ENCODE measurements at regions not wholly inside any gene's neighbourhood (a gene's known extent, or its start where the extent isn't known, plus 50 kb on each side); places are given as distances from the start of the nearest gene placed in this dataset.

GRCh38 chr12:45658020-45658419 lies 71.5 kb upstream of the ARID2 start:
- TF ChIP-seq Cebpa-rat (IDR thresholded peaks at IDR 0.05) = no peak
- H3K27ac ChIP-seq = no peak overlapping the region
- H3K4me2 ChIP-seq = peak overlapping the region; percentile 52
- no peaks in the 10 kb centered on the region for H3K9me3 ChIP-seq
- no peaks in the 10 kb centered on the region for H4K20me1 ChIP-seq
- no peak overlapping the region for H3K4me3 ChIP-seq
- no peaks in the 10 kb centered on the region for H3K27me3 ChIP-seq
- no peak overlapping the region for H3K9ac ChIP-seq
- H3K4me1 ChIP-seq = peaks cover 15% of the 10 kb centered on the region
- H3K36me3 ChIP-seq = no peaks in the 10 kb centered on the region

DNA sequence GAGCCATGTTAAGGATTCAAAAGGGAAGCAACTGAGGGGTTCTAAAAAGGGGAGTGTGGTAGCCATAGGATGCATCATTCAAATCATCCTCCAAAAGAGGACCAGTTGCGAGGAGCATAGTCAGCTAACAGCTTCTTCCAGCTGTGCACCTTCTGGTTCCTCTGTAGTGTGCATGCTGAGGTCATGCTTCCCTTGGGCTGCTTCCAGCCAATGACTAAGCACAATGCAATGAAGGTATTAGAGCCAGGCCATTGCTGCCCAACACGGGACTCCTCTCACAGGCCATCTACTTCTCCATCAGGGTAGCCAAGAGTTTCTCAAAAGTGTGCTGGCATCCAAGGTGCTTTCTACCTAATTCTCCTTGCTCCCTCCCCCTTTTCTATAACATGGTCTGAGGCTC lies 69.2 kb upstream of the ARID2 start:
- Histone ChIP-seq H3K9me3 (no peaks in the 10 kb centered on the region), H3K27ac (no peak overlapping the region), H3K9ac (no peak overlapping the region), H3K36me3 (no peaks in the 10 kb centered on the region), H3K4me1 (peaks cover 15% of the 10 kb centered on the region), H3K4me3 (no peak overlapping the region), H3K27me3 (no peaks in the 10 kb centered on the region), H3K4me2 (no peak overlapping the region), H4K20me1 (no peaks in the 10 kb centered on the region)
- no peak for TF ChIP-seq Cebpa-rat (IDR thresholded peaks at IDR 0.05)

- H3K27me3 ChIP-seq = no peaks in the 10 kb centered on the region
- no peak overlapping the region for H3K4me2 ChIP-seq
- TF ChIP-seq Cebpa-rat (IDR thresholded peaks at IDR 0.05) = no peak
- no peak overlapping the region for H3K9ac ChIP-seq
- no peaks in the 10 kb centered on the region for H3K4me1 ChIP-seq
- no peak overlapping the region for H3K27ac ChIP-seq
- no peak overlapping the region for H3K4me3 ChIP-seq
- H3K9me3 ChIP-seq = no peaks in the 10 kb centered on the region
- no peaks in the 10 kb centered on the region for H4K20me1 ChIP-seq
- H3K36me3 ChIP-seq = no peaks in the 10 kb centered on the region
These were observed 66.1 kb upstream of the ARID2 start for GRCh38 chr12:45663455-45663854.

GRCh38 chr12:45665941-45666340 lies 63.6 kb upstream of the ARID2 start:
- Histone ChIP-seq H4K20me1 (no peaks in the 10 kb centered on the region), H3K9ac (no peak overlapping the region), H3K4me1 (peaks cover 25% of the 10 kb centered on the region), H3K27me3 (no peaks in the 10 kb centered on the region), H3K4me2 (no peak overlapping the region), H3K27ac (no peak overlapping the region), H3K4me3 (no peak overlapping the region), H3K9me3 (no peaks in the 10 kb centered on the region), H3K36me3 (no peaks in the 10 kb centered on the region)
- no peak for TF ChIP-seq Cebpa-rat (IDR thresholded peaks at IDR 0.05)

- H3K36me3 ChIP-seq = no peaks in the 10 kb centered on the region
- peaks cover 28% of the 10 kb centered on the region for H3K4me1 ChIP-seq
- TF ChIP-seq Cebpa-rat (IDR thresholded peaks at IDR 0.05) = no peak
- no peaks in the 10 kb centered on the region for H3K9me3 ChIP-seq
- H4K20me1 ChIP-seq = no peaks in the 10 kb centered on the region
- H3K9ac ChIP-seq = no peak overlapping the region
- H3K27ac ChIP-seq = no peak overlapping the region
- H3K4me2 ChIP-seq = no peak overlapping the region
- no peak overlapping the region for H3K4me3 ChIP-seq
- no peaks in the 10 kb centered on the region for H3K27me3 ChIP-seq
These were observed 63.1 kb upstream of the ARID2 start for GRCh38 chr12:45666396-45666795.

DNA sequence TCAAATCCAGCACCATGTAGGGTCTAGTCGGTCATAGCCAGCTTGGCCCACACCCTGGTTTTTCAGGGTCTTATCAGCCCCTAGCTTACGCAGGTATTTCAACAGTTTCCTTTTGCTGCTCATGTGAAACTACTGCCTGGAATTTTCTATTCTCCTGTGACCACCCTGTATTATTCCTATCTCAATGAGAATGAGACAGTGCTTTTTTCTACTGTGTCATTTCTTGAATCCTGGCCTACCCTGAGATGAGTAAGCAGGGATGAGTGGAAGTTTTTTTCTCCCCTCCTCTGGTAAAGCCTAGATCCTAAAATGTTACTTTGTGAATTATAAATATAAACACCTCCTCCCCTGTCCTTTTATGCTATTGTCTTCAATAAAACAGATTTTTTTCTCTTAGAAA lies 62.7 kb upstream of the ARID2 start:
- Histone ChIP-seq H3K4me2 (no peak overlapping the region), H3K4me1 (peaks cover 28% of the 10 kb centered on the region), H3K36me3 (no peaks in the 10 kb centered on the region), H3K27me3 (no peaks in the 10 kb centered on the region), H4K20me1 (no peaks in the 10 kb centered on the region), H3K9me3 (no peaks in the 10 kb centered on the region), H3K9ac (no peak overlapping the region), H3K4me3 (no peak overlapping the region), H3K27ac (no peak overlapping the region)
- no peak for TF ChIP-seq Cebpa-rat (IDR thresholded peaks at IDR 0.05)

DNA sequence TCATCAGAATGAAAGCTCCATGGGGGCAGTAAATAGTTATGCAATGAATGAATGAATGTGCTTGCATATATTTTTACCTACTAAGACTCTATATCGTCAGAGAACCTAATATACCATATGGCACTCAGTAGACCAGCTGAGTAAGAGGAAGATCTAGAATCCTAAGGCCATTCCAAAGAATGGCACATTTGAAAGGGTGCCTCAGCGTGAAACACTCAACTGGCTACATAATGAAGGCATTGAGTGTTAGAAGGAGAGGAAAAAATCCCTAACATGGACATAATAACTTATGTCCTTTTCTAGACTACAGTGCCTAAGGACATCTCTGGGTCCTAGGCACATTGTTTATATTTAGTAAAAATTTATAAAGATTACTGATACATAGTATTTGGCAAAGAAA lies 61.7 kb upstream of the ARID2 start:
- Histone ChIP-seq H3K4me1 (peaks cover 28% of the 10 kb centered on the region), H3K9ac (no peak overlapping the region), H3K4me2 (no peak overlapping the region), H3K27ac (no peak overlapping the region), H3K9me3 (no peaks in the 10 kb centered on the region), H3K4me3 (no peak overlapping the region), H3K36me3 (no peaks in the 10 kb centered on the region), H4K20me1 (no peaks in the 10 kb centered on the region), H3K27me3 (no peaks in the 10 kb centered on the region)
- TF ChIP-seq Cebpa-rat (IDR thresholded peaks at IDR 0.05) = no peak

- H3K9me3 ChIP-seq = no peaks in the 10 kb centered on the region
- no peak overlapping the region for H3K27ac ChIP-seq
- no peak overlapping the region for H3K4me3 ChIP-seq
- peaks cover 28% of the 10 kb centered on the region for H3K4me1 ChIP-seq
- no peaks in the 10 kb centered on the region for H4K20me1 ChIP-seq
- H3K27me3 ChIP-seq = no peaks in the 10 kb centered on the region
- no peak for TF ChIP-seq Cebpa-rat (IDR thresholded peaks at IDR 0.05)
- no peaks in the 10 kb centered on the region for H3K36me3 ChIP-seq
- H3K9ac ChIP-seq = no peak overlapping the region
- H3K4me2 ChIP-seq = peak overlapping the region; percentile 51
These were observed 60.9 kb upstream of the ARID2 start for GRCh38 chr12:45668641-45669040.

DNA sequence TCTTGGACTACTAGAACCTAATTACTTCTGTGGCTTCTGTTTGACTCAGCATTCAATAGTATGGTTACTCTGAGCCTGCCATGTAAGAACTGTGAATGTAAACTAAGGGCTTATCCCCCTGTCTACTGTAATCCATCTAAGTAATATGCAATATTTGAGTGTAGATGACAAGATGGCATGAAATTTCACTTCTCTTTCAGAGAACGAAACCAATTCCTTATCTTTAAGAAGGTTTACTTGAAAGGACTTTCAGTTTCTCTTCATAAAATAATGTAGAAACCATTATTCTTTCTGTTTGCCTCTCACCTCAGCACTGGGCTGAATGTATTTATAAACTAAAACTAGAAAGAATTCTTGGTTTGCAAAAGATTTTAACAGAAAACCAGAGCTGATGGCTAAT lies 60.4 kb upstream of the ARID2 start:
- Histone ChIP-seq H3K4me3 (no peak overlapping the region), H3K4me1 (peaks cover 28% of the 10 kb centered on the region), H3K36me3 (no peaks in the 10 kb centered on the region), H3K9ac (no peak overlapping the region), H3K27me3 (no peaks in the 10 kb centered on the region), H3K9me3 (no peaks in the 10 kb centered on the region), H4K20me1 (no peaks in the 10 kb centered on the region), H3K4me2 (peak overlapping the region; percentile 51), H3K27ac (no peak overlapping the region)
- no peak for TF ChIP-seq Cebpa-rat (IDR thresholded peaks at IDR 0.05)

DNA sequence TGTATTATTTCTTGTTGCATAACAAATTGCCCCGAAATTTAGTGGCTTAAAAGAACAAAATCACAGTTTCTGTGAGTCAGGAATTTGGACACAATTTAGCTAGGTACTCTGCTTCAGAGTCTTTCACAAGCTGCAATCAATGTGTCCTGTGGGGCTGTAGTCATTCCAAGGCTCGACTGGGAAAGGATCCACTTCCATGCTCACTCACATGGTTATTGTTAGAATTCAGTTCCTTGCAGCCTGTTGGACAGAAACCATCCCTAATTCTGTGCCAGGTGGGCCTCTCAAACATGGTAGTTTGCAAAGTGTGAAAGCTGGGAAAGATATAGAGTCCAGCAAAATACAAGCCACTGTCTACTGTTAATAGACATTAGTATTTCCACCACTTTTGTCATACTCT lies 59.7 kb upstream of the ARID2 start:
- TF ChIP-seq Cebpa-rat (IDR thresholded peaks at IDR 0.05) = no peak
- Histone ChIP-seq H3K9me3 (no peaks in the 10 kb centered on the region), H3K4me2 (peak overlapping the region; percentile 51), H3K4me3 (no peak overlapping the region), H3K36me3 (no peaks in the 10 kb centered on the region), H3K4me1 (peaks cover 28% of the 10 kb centered on the region), H4K20me1 (no peaks in the 10 kb centered on the region), H3K27ac (no peak overlapping the region), H3K9ac (no peak overlapping the region), H3K27me3 (no peaks in the 10 kb centered on the region)

GRCh38 chr12:45670346-45671065 lies 59.0 kb upstream of the ARID2 start:
- H3K9ac ChIP-seq = no peak overlapping the region

More at GRCh38 chr12:45670346-45671065, 59.0 kb upstream of the ARID2 start:
- no peak overlapping the region for H3K4me3 ChIP-seq
- H3K4me2 ChIP-seq = peak overlapping the region; percentile 51
- no peaks in the 10 kb centered on the region for H3K36me3 ChIP-seq
- peaks cover 28% of the 10 kb centered on the region for H3K4me1 ChIP-seq
- H4K20me1 ChIP-seq = no peaks in the 10 kb centered on the region
- peak overlapping the region; percentile 20; the same call in 1 of the 2 replicates for H3K27ac ChIP-seq
- TF ChIP-seq Cebpa-rat (IDR thresholded peaks at IDR 0.05) = no peak
- H3K27me3 ChIP-seq = no peaks in the 10 kb centered on the region
- H3K9me3 ChIP-seq = no peaks in the 10 kb centered on the region

All from BLaER1 (cell line).